22Rv1 (cell line): ENCODE measurements at regions not wholly inside any gene's neighbourhood (a gene's known extent, or its start where the extent isn't known, plus 50 kb on each side); places are given as distances from the start of the nearest gene placed in this dataset.

Source experiments
- CTCF ChIP-seq: fragments of 450-650 bp; IDR thresholded peaks from 2 replicates; pipeline ENCODE4 v1.5.1; 2017; ENCODE audit warnings: mild to moderate bottlenecking
- ZFX ChIP-seq: fragments of 450-650 bp; IDR thresholded peaks from 2 replicates; pipeline ENCODE4 v1.6.1; 2017; ENCODE audit warnings: antibody characterized with exemption, borderline replicate concordance

GRCh38 chr2:17184512-17184911, 333.7 kb downstream of the RAD51AP2 start:
- TF ChIP-seq CTCF (no peak), ZFX (no peak)
